Liver (tissue), 8 donors: ENCODE measurements at regions not wholly inside any gene's neighbourhood (a gene's known extent, or its start where the extent isn't known, plus 50 kb on each side); places are given as distances from the start of the nearest gene placed in this dataset.

Experiments used
- DNase-seq: peaks from one replicate; pipeline ENCODE4 v3.0.0-alpha.2; 2017; ENCODE audit warnings: low spot score
- H3K27ac ChIP-seq, 2 donors: one replicate each; pipeline ENCODE4 v1.7.0; 2013; ENCODE audit warnings: inconsistent platforms in 2 of 2, low read length in 2 of 2, control low read depth in 1 of 2, low read depth in 1 of 2, mild to moderate bottlenecking in 1 of 2
- H3K27me3 ChIP-seq, 4 donors: one replicate each; pipeline versions ENCODE4 v1.6.1 to v1.7.0; 2013; ENCODE audit warnings: low read length in 3 of 4, inconsistent platforms in 1 of 4, mild to moderate bottlenecking in 1 of 4, moderate library complexity in 1 of 4; ENCODE audit not compliant: control insufficient read depth in 4 of 4, insufficient read depth in 4 of 4
- H3K36me3 ChIP-seq, 4 donors: one replicate each; pipeline versions ENCODE4 v1.6.1 to v1.7.0; 2013; ENCODE audit warnings: low read length in 3 of 4, mild to moderate bottlenecking in 3 of 4, low read depth in 1 of 4, moderate library complexity in 1 of 4; ENCODE audit not compliant: control insufficient read depth in 4 of 4, insufficient read depth in 3 of 4
- H3K4me1 ChIP-seq, 4 donors: one replicate each; pipeline versions ENCODE4 v1.6.1 to v1.7.0; 2013; ENCODE audit warnings: low read length in 3 of 4, mild to moderate bottlenecking in 3 of 4, moderate library complexity in 1 of 4; ENCODE audit not compliant: control insufficient read depth in 4 of 4, insufficient read depth in 4 of 4
- H3K4me3 ChIP-seq, 3 donors: one replicate each; pipeline versions ENCODE4 v1.6.1 to v1.7.0; 2013; ENCODE audit warnings: low read length in 3 of 3, control low read depth in 1 of 3, low read depth in 1 of 3, mild to moderate bottlenecking in 1 of 3
- H3K9ac ChIP-seq, 2 donors: one replicate each; pipeline ENCODE4 v1.7.0; 2013; ENCODE audit warnings: low read length in 2 of 2, mild to moderate bottlenecking in 2 of 2, moderate library complexity in 2 of 2, control low read depth in 1 of 2, low read depth in 1 of 2
- H3K9me3 ChIP-seq, 4 donors: one replicate each; pipeline versions ENCODE4 v1.6.1 to v1.7.0; 2013; ENCODE audit warnings: low read length in 3 of 4; ENCODE audit not compliant: control insufficient read depth in 4 of 4
- EGR1 ChIP-seq, 2 donors: IDR thresholded peaks; 2 replicates each; pipeline ENCODE4 v1.6.1; 2016 to 2018; ENCODE audit warnings: antibody characterized with exemption in 2 of 2, low read depth in 2 of 2
- FOXA1 ChIP-seq: IDR thresholded peaks from 2 replicates; pipeline ENCODE4 v1.6.1; 2016; ENCODE audit warnings: antibody characterized with exemption
- FOXA2 ChIP-seq: IDR thresholded peaks from 2 replicates; pipeline ENCODE4 v1.6.1; 2016; ENCODE audit warnings: antibody characterized with exemption
- HNF4A ChIP-seq, 2 donors: conservative IDR thresholded peaks; 2 replicates each; pipeline ENCODE4 v1.6.1; 2016; ENCODE audit warnings: antibody characterized with exemption in 2 of 2, mild to moderate bottlenecking in 2 of 2
- HNF4G ChIP-seq: IDR thresholded peaks from 2 replicates; pipeline ENCODE4 v1.6.1; 2016; ENCODE audit warnings: antibody characterized with exemption
- MAX ChIP-seq: IDR thresholded peaks from 2 replicates; pipeline ENCODE4 v1.6.1; 2016; ENCODE audit warnings: antibody characterized with exemption
- NR2F2 ChIP-seq: IDR thresholded peaks from 2 replicates; pipeline ENCODE4 v1.6.1; 2016; ENCODE audit warnings: antibody characterized with exemption
- RAD21 ChIP-seq, 2 donors: IDR thresholded peaks; 2 replicates each; pipeline ENCODE4 v1.6.1; 2016; ENCODE audit warnings: antibody characterized with exemption in 2 of 2, mild to moderate bottlenecking in 2 of 2
- REST ChIP-seq: IDR thresholded peaks from 2 replicates; pipeline ENCODE4 v1.6.1; 2016; ENCODE audit warnings: antibody characterized with exemption, mild to moderate bottlenecking
- TAF1 ChIP-seq: conservative IDR thresholded peaks from 2 replicates; pipeline ENCODE4 v1.6.1; 2016; ENCODE audit warnings: antibody characterized with exemption, mild to moderate bottlenecking
- YY1 ChIP-seq: IDR thresholded peaks from 2 replicates; pipeline ENCODE4 v1.6.1; 2016; ENCODE audit warnings: antibody characterized with exemption, mild to moderate bottlenecking
- ZBTB33 ChIP-seq: IDR thresholded peaks from 2 replicates; pipeline ENCODE4 v1.6.1; 2016; ENCODE audit warnings: antibody characterized with exemption
- WGBS: extraction: QIAGEN DNeasy Blood & Tissue Kit; methylation state at CpG from one replicate; pipeline ENCODE4 v1.1.7; 2013; 5-methylcytosine and 5-hydroxymethylcytosine counted together
- TF ChIP-seq, protein P1 (sequence below): IDR thresholded peaks from 2 replicates; pipeline ENCODE4 v1.6.1; 2016; ENCODE audit warnings: antibody characterized with exemption
- TF ChIP-seq, protein P2 (sequence below): fragments of 150-350 bp; IDR thresholded peaks from 2 replicates; pipeline ENCODE4 v1.5.1; 2017; ENCODE audit warnings: improper control_type of control experiment, low read depth, low read length; ENCODE audit not compliant: missing input control
- donor health status: healthy.
- donor health status: healthy.
- donor health status: healthy.
- donor health status: healthy.
- donor health status: healthy.

GRCh38 chr4:114178392-114178791 lies 198.9 kb upstream of the ARSJ start (continued):
- TF ChIP-seq ZBTB33, result no peak
- no peak for TF ChIP-seq EGR1 (IDR thresholded peaks at IDR 0.05; ENCODE audit: low read depth in 2 of 2)
- TF ChIP-seq, protein P1, sequence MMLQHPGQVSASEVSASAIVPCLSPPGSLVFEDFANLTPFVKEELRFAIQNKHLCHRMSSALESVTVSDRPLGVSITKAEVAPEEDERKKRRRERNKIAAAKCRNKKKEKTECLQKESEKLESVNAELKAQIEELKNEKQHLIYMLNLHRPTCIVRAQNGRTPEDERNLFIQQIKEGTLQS, result no peak
- TF ChIP-seq NR2F2, result no peak

- DNase-seq, result no peak
- H3K27me3 ChIP-seq, result no peaks in the 10 kb centered on the region
- no peak overlapping the region for H3K4me3 ChIP-seq
- H3K27ac ChIP-seq, result no peak overlapping the region
- peaks cover 0 to 4% (median 2%) of the 10 kb centered on the region in 4 donors for H3K9me3 ChIP-seq
- TF ChIP-seq, protein P2, sequence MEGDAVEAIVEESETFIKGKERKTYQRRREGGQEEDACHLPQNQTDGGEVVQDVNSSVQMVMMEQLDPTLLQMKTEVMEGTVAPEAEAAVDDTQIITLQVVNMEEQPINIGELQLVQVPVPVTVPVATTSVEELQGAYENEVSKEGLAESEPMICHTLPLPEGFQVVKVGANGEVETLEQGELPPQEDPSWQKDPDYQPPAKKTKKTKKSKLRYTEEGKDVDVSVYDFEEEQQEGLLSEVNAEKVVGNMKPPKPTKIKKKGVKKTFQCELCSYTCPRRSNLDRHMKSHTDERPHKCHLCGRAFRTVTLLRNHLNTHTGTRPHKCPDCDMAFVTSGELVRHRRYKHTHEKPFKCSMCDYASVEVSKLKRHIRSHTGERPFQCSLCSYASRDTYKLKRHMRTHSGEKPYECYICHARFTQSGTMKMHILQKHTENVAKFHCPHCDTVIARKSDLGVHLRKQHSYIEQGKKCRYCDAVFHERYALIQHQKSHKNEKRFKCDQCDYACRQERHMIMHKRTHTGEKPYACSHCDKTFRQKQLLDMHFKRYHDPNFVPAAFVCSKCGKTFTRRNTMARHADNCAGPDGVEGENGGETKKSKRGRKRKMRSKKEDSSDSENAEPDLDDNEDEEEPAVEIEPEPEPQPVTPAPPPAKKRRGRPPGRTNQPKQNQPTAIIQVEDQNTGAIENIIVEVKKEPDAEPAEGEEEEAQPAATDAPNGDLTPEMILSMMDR, result peak; percentile 28
- TF ChIP-seq RAD21 (IDR thresholded peaks at IDR 0.05) (peak; percentile 49 to 70), TAF1 (no peak), ZBTB33 (no peak), HNF4A (conservative IDR thresholded peaks at IDR 0.05) (no peak)
- no peaks in the 10 kb centered on the region for H3K4me1 ChIP-seq
- no peaks in the 10 kb centered on the region for H3K36me3 ChIP-seq
- 35% methylated on average over 6 of the region's 6 CpGs for WGBS
- H3K9ac ChIP-seq, result no peak overlapping the region
Measured at GRCh38 chr4:114180481-114180880, 201.0 kb upstream of the ARSJ start.

GRCh38 chr4:114184901-114185300 lies 205.5 kb upstream of the ARSJ start:
- WGBS, result 83% methylated on average over 3 of the region's 3 CpGs
- Histone ChIP-seq H3K4me1 (no peaks in the 10 kb centered on the region), H3K36me3 (no peaks in the 10 kb centered on the region), H3K27me3 (no peaks in the 10 kb centered on the region), H3K27ac (no peak overlapping the region), H3K4me3 (no peak overlapping the region), H3K9me3 (peaks cover 0 to 4% (median 2%) of the 10 kb centered on the region in 4 donors), H3K9ac (no peak overlapping the region)
- DNase-seq, result no peak
- no peak for TF ChIP-seq YY1
- no peak for TF ChIP-seq REST
- no peak for TF ChIP-seq HNF4G
- TF ChIP-seq, protein P2, result no peak
- no peak for TF ChIP-seq TAF1
- no peak for TF ChIP-seq NR2F2
- TF ChIP-seq MAX, result no peak
- TF ChIP-seq FOXA1, result no peak
- no peak for TF ChIP-seq RAD21 (IDR thresholded peaks at IDR 0.05)
- no peak for TF ChIP-seq FOXA2
- no peak for TF ChIP-seq HNF4A (conservative IDR thresholded peaks at IDR 0.05)
- TF ChIP-seq EGR1 (IDR thresholded peaks at IDR 0.05; ENCODE audit: low read depth in 2 of 2), result no peak
- no peak for TF ChIP-seq ZBTB33
